ENCODE measurements at regions not wholly inside any gene's neighbourhood (a gene's known extent, or its start where the extent isn't known, plus 50 kb on each side); places are given as distances from the start of the nearest gene placed in this dataset.

GRCh38 chr2:128390256-128390990, 71.8 kb upstream of the HS6ST1 start:
- no peak overlapping the region for H3K4me3 ChIP-seq (ENCODE audit: low read depth, low read length)
- no peak for TF ChIP-seq CTCF (IDR thresholded peaks at IDR 0.05; ENCODE audit: control insufficient read depth, extremely low read depth, insufficient read depth)
- no peak for DNase-seq (ENCODE audit: low read depth)

- no peak for TF ChIP-seq CTCF (IDR thresholded peaks at IDR 0.05; ENCODE audit: control insufficient read depth, extremely low read depth, insufficient read depth)
- no peak for DNase-seq (ENCODE audit: low read depth)
- no peak overlapping the region for H3K4me3 ChIP-seq (ENCODE audit: low read depth, low read length)
Measured at GRCh38 chr2:128390991-128391630, 72.4 kb upstream of the HS6ST1 start.

GRCh38 chr2:128391679-128392078, 73.0 kb upstream of the HS6ST1 start:
- H3K4me3 ChIP-seq (ENCODE audit: low read depth, low read length): no peak overlapping the region
- no peak for DNase-seq (ENCODE audit: low read depth)
- no peak for TF ChIP-seq CTCF (IDR thresholded peaks at IDR 0.05; ENCODE audit: control insufficient read depth, extremely low read depth, insufficient read depth)

GRCh38 chr2:128392207-128392606, 73.5 kb upstream of the HS6ST1 start:
- DNase-seq (ENCODE audit: low read depth): no peak
- TF ChIP-seq CTCF (IDR thresholded peaks at IDR 0.05; ENCODE audit: control insufficient read depth, extremely low read depth, insufficient read depth): no peak

GRCh38 chr2:128394007-128394730, 75.5 kb upstream of the HS6ST1 start:
- no peak overlapping the region for H3K4me3 ChIP-seq (ENCODE audit: low read depth, low read length)
- DNase-seq (ENCODE audit: low read depth): no peak
- TF ChIP-seq CTCF (IDR thresholded peaks at IDR 0.05; ENCODE audit: control insufficient read depth, extremely low read depth, insufficient read depth): no peak

More at GRCh38 chr2:128392207-128392606, 73.5 kb upstream of the HS6ST1 start:
- H3K4me3 ChIP-seq (ENCODE audit: low read depth, low read length): no peak overlapping the region

GRCh38 chr2:128395196-128395595, 76.5 kb upstream of the HS6ST1 start:
- TF ChIP-seq CTCF (IDR thresholded peaks at IDR 0.05; ENCODE audit: control insufficient read depth, extremely low read depth, insufficient read depth): no peak
- no peak overlapping the region for H3K4me3 ChIP-seq (ENCODE audit: low read depth, low read length)
- no peak for DNase-seq (ENCODE audit: low read depth)

All from LNCaP clone FGC (cell line).